ENCODE measurements at regions not wholly inside any gene's neighbourhood (a gene's known extent, or its start where the extent isn't known, plus 50 kb on each side); places are given as distances from the start of the nearest gene placed in this dataset.

DNA sequence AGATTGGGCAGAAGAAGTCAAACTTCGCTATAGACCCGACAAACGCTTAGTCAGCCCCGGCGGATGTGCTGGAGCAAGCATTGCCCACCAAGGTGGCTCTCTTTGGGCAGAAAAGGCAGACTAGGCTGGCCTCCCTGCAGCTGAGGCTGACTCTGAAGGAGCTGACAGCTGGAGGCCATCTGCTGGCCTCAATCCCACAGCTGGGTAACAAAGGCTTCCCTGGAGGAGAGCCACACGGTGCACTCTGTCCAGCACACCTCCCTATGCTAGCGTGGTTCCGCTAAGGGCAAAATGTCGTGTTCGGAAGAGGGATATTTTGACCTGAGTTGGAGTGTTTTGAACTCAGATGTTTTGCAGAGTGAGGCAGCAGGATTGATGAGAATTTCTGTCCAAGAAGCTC is 103.5 kb upstream of the PTCH1 start:
- TF ChIP-seq, protein P1, sequence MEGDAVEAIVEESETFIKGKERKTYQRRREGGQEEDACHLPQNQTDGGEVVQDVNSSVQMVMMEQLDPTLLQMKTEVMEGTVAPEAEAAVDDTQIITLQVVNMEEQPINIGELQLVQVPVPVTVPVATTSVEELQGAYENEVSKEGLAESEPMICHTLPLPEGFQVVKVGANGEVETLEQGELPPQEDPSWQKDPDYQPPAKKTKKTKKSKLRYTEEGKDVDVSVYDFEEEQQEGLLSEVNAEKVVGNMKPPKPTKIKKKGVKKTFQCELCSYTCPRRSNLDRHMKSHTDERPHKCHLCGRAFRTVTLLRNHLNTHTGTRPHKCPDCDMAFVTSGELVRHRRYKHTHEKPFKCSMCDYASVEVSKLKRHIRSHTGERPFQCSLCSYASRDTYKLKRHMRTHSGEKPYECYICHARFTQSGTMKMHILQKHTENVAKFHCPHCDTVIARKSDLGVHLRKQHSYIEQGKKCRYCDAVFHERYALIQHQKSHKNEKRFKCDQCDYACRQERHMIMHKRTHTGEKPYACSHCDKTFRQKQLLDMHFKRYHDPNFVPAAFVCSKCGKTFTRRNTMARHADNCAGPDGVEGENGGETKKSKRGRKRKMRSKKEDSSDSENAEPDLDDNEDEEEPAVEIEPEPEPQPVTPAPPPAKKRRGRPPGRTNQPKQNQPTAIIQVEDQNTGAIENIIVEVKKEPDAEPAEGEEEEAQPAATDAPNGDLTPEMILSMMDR (IDR thresholded peaks at IDR 0.05) = no peak
- no peak for TF ChIP-seq POLR2A (IDR thresholded peaks at IDR 0.05)
